IMR-90 (cell line): ENCODE measurements at regions not wholly inside any gene's neighbourhood (a gene's known extent, or its start where the extent isn't known, plus 50 kb on each side); places are given as distances from the start of the nearest gene placed in this dataset.

Experiments
- ATAC-seq: fragments of 200-7000 bp; cut with Tn5 transposase; 2 replicates; pipeline ENCODE4 v1.9.1; 2020; ENCODE audit warnings: low read depth, mild to moderate bottlenecking, moderate library complexity
- BruUV-seq: library from RNA; stranded (reverse); fragments of 400-500 nt; replicated peaks from 2 replicates; lab custom pipeline; 2021; lab: Mats Ljungman, UMichigan
- CTCF ChIA-PET: fragments of 300-600 bp; formaldehyde crosslinking; extraction: SDS; loops from one replicate; lab custom pipeline; 2021; ENCODE audit warnings: antibody characterized with exemption; lab: Yijun Ruan, JAX
- POLR2A ChIA-PET: fragments of 300-600 bp; sonication (Branson Sonifier 250); formaldehyde crosslinking; loops from one replicate; lab custom pipeline; 2022; ENCODE audit warnings: antibody characterized with exemption; ENCODE audit not compliant: unreplicated experiment; lab: Charles Lee
- DNase-seq: peaks from one replicate; pipeline ENCODE4 v3.0.0; 2013
- H2AFZ ChIP-seq: replicated peaks from 2 replicates; pipeline ENCODE3; 2013; ENCODE audit warnings: low read length, mild to moderate bottlenecking; ENCODE audit not compliant: poor library complexity
- H2AK5ac ChIP-seq: 2 replicates; pipeline ENCODE4 v1.6.1; 2013; ENCODE audit warnings: low read depth, low read length, inconsistent platforms
- H2AK9ac ChIP-seq: replicated peaks from 2 replicates; pipeline ENCODE3; 2013; ENCODE audit warnings: mild to moderate bottlenecking, low read depth, low read length, moderate library complexity; ENCODE audit not compliant: poor library complexity
- H2BK120ac ChIP-seq: 2 replicates; pipeline ENCODE4 v1.6.1; 2013; ENCODE audit warnings: low read depth, low read length, inconsistent platforms
- H2BK15ac ChIP-seq: 3 replicates; pipeline ENCODE4 v1.6.1; 2013; ENCODE audit warnings: low read depth, low read length, inconsistent platforms
- H2BK20ac ChIP-seq: 2 replicates; pipeline ENCODE4 v1.6.1; 2013; ENCODE audit warnings: low read depth, mild to moderate bottlenecking, inconsistent platforms, low read length, moderate library complexity
- H2BK5ac ChIP-seq: 2 replicates; pipeline ENCODE4 v1.6.1; 2013; ENCODE audit warnings: mild to moderate bottlenecking, low read depth, low read length, inconsistent platforms; ENCODE audit not compliant: poor library complexity, severe bottlenecking
- H3K14ac ChIP-seq: replicated peaks from 2 replicates; pipeline ENCODE4 v1.6.1; 2013; ENCODE audit warnings: low read depth, low read length, inconsistent platforms
- H3K18ac ChIP-seq: 2 replicates; pipeline ENCODE4 v1.6.1; 2013; ENCODE audit warnings: low read depth, low read length, control low read depth
- H3K23ac ChIP-seq: 2 replicates; pipeline ENCODE4 v1.6.1; 2013; ENCODE audit warnings: low read depth, low read length, inconsistent platforms
- H3K27ac ChIP-seq: 2 replicates; pipeline ENCODE4 v1.5.1; 2013; ENCODE audit warnings: mild to moderate bottlenecking, control low read depth, low read length; ENCODE audit not compliant: insufficient read depth
- H3K27me3 ChIP-seq: 2 replicates; pipeline ENCODE4 v1.6.1; 2013; ENCODE audit warnings: low read length; ENCODE audit not compliant: control insufficient read depth, insufficient read depth
- H3K36me3 ChIP-seq: 2 replicates; pipeline ENCODE4 v1.6.1; 2013; ENCODE audit warnings: low read length, mixed read lengths; ENCODE audit not compliant: control insufficient read depth, insufficient read depth
- H3K4ac ChIP-seq: 2 replicates; pipeline ENCODE4 v1.6.1; 2013; ENCODE audit warnings: low read depth, low read length, inconsistent platforms
- H3K4me1 ChIP-seq: 2 replicates; pipeline ENCODE4 v1.6.1; 2013; ENCODE audit warnings: low read length, mixed read lengths; ENCODE audit not compliant: control insufficient read depth, insufficient read depth
- H3K4me2 ChIP-seq: 2 replicates; pipeline ENCODE4 v1.6.1; 2013; ENCODE audit warnings: low read depth, mild to moderate bottlenecking, control low read depth, low read length, moderate library complexity
- H3K4me3 ChIP-seq: 2 replicates; pipeline ENCODE4 v1.5.1; 2013; ENCODE audit warnings: low read depth, mild to moderate bottlenecking, control low read depth, low read length, moderate library complexity; ENCODE audit not compliant: insufficient read depth
- H3K56ac ChIP-seq: 2 replicates; pipeline ENCODE4 v1.6.1; 2013; ENCODE audit warnings: low read length, inconsistent platforms; ENCODE audit not compliant: insufficient read depth; ENCODE audit errors: extremely low read depth
- H3K79me1 ChIP-seq, 2 experiments: 2 replicates each; pipeline ENCODE4 v1.6.1; 2013; ENCODE audit warnings: low read length in 2 of 2, inconsistent platforms in 1 of 2, low read depth in 1 of 2
- H3K9ac ChIP-seq: 2 replicates; pipeline ENCODE4 v1.6.1; 2013; ENCODE audit warnings: low read depth, low read length, control low read depth
- H3K9me1 ChIP-seq: 2 replicates; pipeline ENCODE4 v1.6.1; 2013; ENCODE audit warnings: low read length, inconsistent platforms; ENCODE audit not compliant: insufficient read depth
- H3K9me3 ChIP-seq: 2 replicates; pipeline ENCODE4 v1.6.1; 2013; ENCODE audit warnings: low read length; ENCODE audit not compliant: control insufficient read depth, insufficient read depth
- H4K20me1 ChIP-seq: 2 replicates; pipeline ENCODE4 v1.6.1; 2013; ENCODE audit warnings: low read length, inconsistent platforms; ENCODE audit not compliant: insufficient read depth
- H4K5ac ChIP-seq: 2 replicates; pipeline ENCODE4 v1.6.1; 2013; ENCODE audit warnings: mild to moderate bottlenecking, low read depth, low read length, control low read depth
- H4K8ac ChIP-seq, 2 experiments: 2 replicates each; pipeline ENCODE4 v1.6.1; 2013; ENCODE audit warnings: low read depth in 2 of 2, low read length in 2 of 2, control low read depth in 1 of 2, inconsistent platforms in 1 of 2
- H4K91ac ChIP-seq: 2 replicates; pipeline ENCODE4 v1.6.1; 2013; ENCODE audit warnings: low read depth, low read length, inconsistent platforms; ENCODE audit not compliant: insufficient read depth
- BHLHE40 ChIP-seq: fragments of 150-350 bp; IDR thresholded peaks from 2 replicates; pipeline ENCODE4 v1.6.1; 2016; ENCODE audit warnings: mild to moderate bottlenecking, low read depth, low read length
- CEBPB ChIP-seq: IDR thresholded peaks from 2 replicates; pipeline ENCODE4 v1.6.1; 2012; ENCODE audit warnings: low read depth, low read length, improper control_type of control experiment
- CHD1 ChIP-seq: IDR thresholded peaks from 2 replicates; pipeline ENCODE4 v1.6.1; 2012; ENCODE audit warnings: low read depth, low read length, improper control_type of control experiment
- CTCF ChIP-seq: conservative IDR thresholded peaks from 2 replicates; pipeline ENCODE4 v1.5.1; 2012; ENCODE audit warnings: mild to moderate bottlenecking, low read depth, low read length, improper control_type of control experiment
- FOS ChIP-seq: fragments of 150-350 bp; IDR thresholded peaks from 2 replicates; pipeline ENCODE4 v1.6.1; 2016; ENCODE audit warnings: low read depth, low read length
- MAFK ChIP-seq: IDR thresholded peaks from 2 replicates; pipeline ENCODE4 v1.6.1; 2012; ENCODE audit warnings: low read depth, low read length, improper control_type of control experiment
- MAZ ChIP-seq: IDR thresholded peaks from 2 replicates; pipeline ENCODE4 v1.6.1; 2012; ENCODE audit warnings: low read depth, mild to moderate bottlenecking, low read length, improper control_type of control experiment, moderate library complexity, borderline replicate concordance
- MXI1 ChIP-seq: IDR thresholded peaks from 2 replicates; pipeline ENCODE4 v1.6.1; 2012; ENCODE audit warnings: low read depth, mild to moderate bottlenecking, low read length, moderate library complexity, borderline replicate concordance
- RAD21 ChIP-seq: IDR thresholded peaks from 2 replicates; pipeline ENCODE4 v1.6.1; 2012; ENCODE audit warnings: low read length, improper control_type of control experiment
- SMC3 ChIP-seq: fragments of 150-350 bp; IDR thresholded peaks from 2 replicates; pipeline ENCODE4 v1.6.1; 2016; ENCODE audit warnings: low read depth, mild to moderate bottlenecking, antibody characterized with exemption, low read length, moderate library complexity
- USF2 ChIP-seq: fragments of 150-350 bp; IDR thresholded peaks from 2 replicates; pipeline ENCODE4 v1.6.1; 2017; ENCODE audit warnings: mild to moderate bottlenecking, antibody characterized with exemption, low read length, low read depth
- WGBS, 2 experiments: methylation state at CpG; one replicate each; pipeline versions ENCODE4 v1.1.5 to v1.1.7; 2013; ENCODE audit warnings: missing lambda C conversion rate in 2 of 2; ENCODE audit not compliant: insufficient read length in 1 of 2; ENCODE audit errors: extremely low coverage in 2 of 2; 5-methylcytosine and 5-hydroxymethylcytosine counted together
- dilution Hi-C: fragments of 300-500 bp; cut with HindIII; formaldehyde crosslinking; loops from one replicate; pipeline ENCODE4 v1.14.3; 2018; ENCODE audit warnings: low sequenced_read_pairs; ENCODE audit not compliant: unreplicated experiment
- in situ Hi-C: fragments of 300-500 bp; cut with MboI; formaldehyde crosslinking; loops from 3 replicates; pipeline ENCODE4 v1.14.3; 2019; ENCODE audit warnings: low sequenced_read_pairs, inconsistent platforms, mixed read lengths
- intact Hi-C: fragments of 100-400 bp; cut with micrococcal nuclease; formaldehyde crosslinking; loops from 2 replicates; pipeline ENCODE4 v1.10.0; 2022
- TF ChIP-seq, protein P1 (sequence below): fragments of 150-350 bp; IDR thresholded peaks from 2 replicates; pipeline ENCODE4 v1.6.1; 2016; ENCODE audit warnings: low read depth, mild to moderate bottlenecking, low read length, moderate library complexity, borderline replicate concordance

DNA sequence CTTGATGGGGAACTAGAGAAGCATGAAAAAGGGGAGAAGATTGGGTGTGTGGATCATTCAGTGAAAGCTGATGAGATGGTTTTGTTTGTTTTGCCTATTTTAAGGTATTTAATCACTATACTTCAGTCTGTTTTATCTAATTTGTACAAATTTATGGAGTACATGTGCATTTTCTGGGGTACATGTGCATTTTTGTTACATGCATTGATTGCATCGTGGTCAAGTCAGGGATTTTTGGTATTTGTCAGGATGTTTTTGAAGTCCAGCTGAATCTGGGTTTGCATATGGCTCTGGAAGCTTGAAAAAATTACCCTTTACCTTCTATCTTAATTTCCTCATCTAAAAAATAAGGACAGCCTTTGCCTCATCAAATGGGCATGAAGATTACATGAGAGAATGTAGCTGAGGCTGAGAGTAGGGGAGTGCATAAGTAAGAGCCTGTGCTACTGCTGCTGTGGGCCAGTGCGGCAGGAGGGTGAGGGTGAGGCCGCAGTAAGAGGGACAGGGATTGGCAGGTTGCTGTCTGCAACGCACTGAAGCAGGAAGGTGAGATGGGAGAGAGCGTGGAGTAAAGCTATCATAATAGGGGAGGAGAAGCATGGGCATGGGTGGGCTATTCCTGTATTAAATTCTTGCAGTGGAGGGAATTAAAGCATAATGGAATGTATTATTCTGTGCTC lies 139.8 kb downstream of the NPR3 start:
- Histone ChIP-seq H4K91ac (peak overlapping the region; percentile 73; the same call in 1 of the 2 replicates), H3K4ac (peak overlapping the region; percentile 85), H4K20me1 (no peaks in the 10 kb centered on the region), H2AFZ (peak overlapping the region; percentile 52), H3K56ac (no peak overlapping the region), H4K5ac (peak overlapping the region; percentile 6; the same call in 1 of the 2 replicates), H2BK5ac (peak overlapping the region; percentile 24), H3K36me3 (no peaks in the 10 kb centered on the region), H3K18ac (peak overlapping the region; percentile 21), H4K8ac (peak overlapping the region; percentile 22 to 42; a peak in 1 of 4 replicates), H3K4me1 (peaks cover 8% of the 10 kb centered on the region; the same call in 1 of the 2 replicates), H3K27ac (0 out of 2 replicates have a peak overlapping the region, but pooled peaks have one; percentile 1), H3K4me2 (no peak overlapping the region), H2AK9ac (no peak overlapping the region), H3K14ac (0 out of 2 replicates have a peak overlapping the region, but pooled peaks have one; percentile 25), H3K27me3 (no peaks in the 10 kb centered on the region), H3K4me3 (no peak overlapping the region), H2BK15ac (peak overlapping the region; percentile 65; the same call in 2 of the 3 replicates), H2AK5ac (peak overlapping the region; percentile 71; the same call in 1 of the 2 replicates), H2BK120ac (peak overlapping the region; percentile 58), H3K79me1 (no peaks in the 10 kb centered on the region), H2BK20ac (peak overlapping the region; percentile 75), H3K9me1 (peaks cover 6% of the 10 kb centered on the region), H3K9me3 (0 out of 2 replicates have a peak, but pooled peaks cover 2% of the 10 kb centered on the region), H3K9ac (no peak overlapping the region), H3K23ac (0 out of 2 replicates have a peak overlapping the region, but pooled peaks have one; percentile 16)
- dilution Hi-C loops (no loop called here), in situ Hi-C loops (no loop called here), intact Hi-C loops (loop anchor here (5.0 kb wide), 1 partner anchor 84 kb away; no protein-coding TSS in a partner anchor)
- no TSS peak for BruUV-seq
- ATAC-seq (no peak), DNase-seq (no peak)
- CTCF ChIA-PET: interaction anchor here (2.6 kb wide), 1 partner anchor 12 kb away, joined by 8 read pairs; no protein-coding TSS in a partner anchor
- POLR2A ChIA-PET: no interaction called here
- 95% methylated on average over 3 of the region's 5 CpGs; no CpG with 5 or more reads in 1 of the 2 experiments for WGBS, 2 experiments
- no peak for TF ChIP-seq SMC3
- TF ChIP-seq CEBPB: no peak
- TF ChIP-seq USF2: no peak
- no peak for TF ChIP-seq RAD21
- TF ChIP-seq MAFK: no peak
- no peak for TF ChIP-seq CTCF
- TF ChIP-seq BHLHE40: no peak
- TF ChIP-seq, protein P1, sequence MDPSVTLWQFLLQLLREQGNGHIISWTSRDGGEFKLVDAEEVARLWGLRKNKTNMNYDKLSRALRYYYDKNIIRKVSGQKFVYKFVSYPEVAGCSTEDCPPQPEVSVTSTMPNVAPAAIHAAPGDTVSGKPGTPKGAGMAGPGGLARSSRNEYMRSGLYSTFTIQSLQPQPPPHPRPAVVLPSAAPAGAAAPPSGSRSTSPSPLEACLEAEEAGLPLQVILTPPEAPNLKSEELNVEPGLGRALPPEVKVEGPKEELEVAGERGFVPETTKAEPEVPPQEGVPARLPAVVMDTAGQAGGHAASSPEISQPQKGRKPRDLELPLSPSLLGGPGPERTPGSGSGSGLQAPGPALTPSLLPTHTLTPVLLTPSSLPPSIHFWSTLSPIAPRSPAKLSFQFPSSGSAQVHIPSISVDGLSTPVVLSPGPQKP: no peak
- TF ChIP-seq MXI1: no peak
- TF ChIP-seq CHD1: no peak
- no peak for TF ChIP-seq FOS
- no peak for TF ChIP-seq MAZ
